VCaP (cell line): ENCODE measurements at regions not wholly inside any gene's neighbourhood (a gene's known extent, or its start where the extent isn't known, plus 50 kb on each side); places are given as distances from the start of the nearest gene placed in this dataset.
A peak's percentile ranks its signal among the peaks of the same experiment; 100 is the strongest.

ENCODE experiments used
- H3K27ac ChIP-seq: fragments of 450-650 bp; 2 replicates; pipeline ENCODE4 v1.5.1; 2017
- TF ChIP-seq, protein P1 (sequence below): fragments of 450-650 bp; conservative IDR thresholded peaks from 2 replicates; pipeline ENCODE4 v1.5.1; 2017; ENCODE audit warnings: mild to moderate bottlenecking, moderate library complexity

DNA sequence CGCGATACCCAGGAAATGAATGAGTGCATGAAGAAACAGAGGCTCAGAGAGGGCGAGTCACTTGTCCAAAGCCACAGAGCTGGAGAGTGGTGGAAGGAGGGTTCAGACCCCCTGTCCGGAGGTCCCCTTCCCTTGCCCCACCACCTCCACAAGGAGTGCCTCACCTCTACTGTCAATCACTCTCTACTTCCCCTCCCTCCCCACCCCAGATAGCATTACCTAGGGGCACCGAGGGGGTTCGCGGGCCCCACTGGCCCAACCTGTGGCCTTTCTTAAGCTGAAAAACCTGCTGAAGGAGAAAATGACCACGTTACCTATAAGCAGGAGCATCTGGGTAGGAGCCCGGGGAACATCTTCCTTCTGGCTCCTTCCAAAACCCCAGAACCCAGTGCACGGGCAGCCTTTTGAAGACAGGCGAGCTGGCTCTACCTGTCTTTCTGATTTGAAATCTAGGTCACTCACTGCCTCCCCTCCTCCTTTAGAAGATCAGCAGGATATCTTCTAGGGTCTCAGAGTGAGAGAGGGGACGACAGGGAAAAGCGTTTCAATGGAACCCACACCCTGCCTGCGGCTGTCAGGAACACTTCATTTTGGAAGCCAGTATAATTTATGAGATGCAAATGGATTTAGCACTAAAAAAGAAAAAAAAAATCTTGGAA is 89.9 kb upstream of the MEF2A start:
- TF ChIP-seq, protein P1, sequence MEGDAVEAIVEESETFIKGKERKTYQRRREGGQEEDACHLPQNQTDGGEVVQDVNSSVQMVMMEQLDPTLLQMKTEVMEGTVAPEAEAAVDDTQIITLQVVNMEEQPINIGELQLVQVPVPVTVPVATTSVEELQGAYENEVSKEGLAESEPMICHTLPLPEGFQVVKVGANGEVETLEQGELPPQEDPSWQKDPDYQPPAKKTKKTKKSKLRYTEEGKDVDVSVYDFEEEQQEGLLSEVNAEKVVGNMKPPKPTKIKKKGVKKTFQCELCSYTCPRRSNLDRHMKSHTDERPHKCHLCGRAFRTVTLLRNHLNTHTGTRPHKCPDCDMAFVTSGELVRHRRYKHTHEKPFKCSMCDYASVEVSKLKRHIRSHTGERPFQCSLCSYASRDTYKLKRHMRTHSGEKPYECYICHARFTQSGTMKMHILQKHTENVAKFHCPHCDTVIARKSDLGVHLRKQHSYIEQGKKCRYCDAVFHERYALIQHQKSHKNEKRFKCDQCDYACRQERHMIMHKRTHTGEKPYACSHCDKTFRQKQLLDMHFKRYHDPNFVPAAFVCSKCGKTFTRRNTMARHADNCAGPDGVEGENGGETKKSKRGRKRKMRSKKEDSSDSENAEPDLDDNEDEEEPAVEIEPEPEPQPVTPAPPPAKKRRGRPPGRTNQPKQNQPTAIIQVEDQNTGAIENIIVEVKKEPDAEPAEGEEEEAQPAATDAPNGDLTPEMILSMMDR: no peak
- peak overlapping the region; percentile 47 for H3K27ac ChIP-seq

DNA sequence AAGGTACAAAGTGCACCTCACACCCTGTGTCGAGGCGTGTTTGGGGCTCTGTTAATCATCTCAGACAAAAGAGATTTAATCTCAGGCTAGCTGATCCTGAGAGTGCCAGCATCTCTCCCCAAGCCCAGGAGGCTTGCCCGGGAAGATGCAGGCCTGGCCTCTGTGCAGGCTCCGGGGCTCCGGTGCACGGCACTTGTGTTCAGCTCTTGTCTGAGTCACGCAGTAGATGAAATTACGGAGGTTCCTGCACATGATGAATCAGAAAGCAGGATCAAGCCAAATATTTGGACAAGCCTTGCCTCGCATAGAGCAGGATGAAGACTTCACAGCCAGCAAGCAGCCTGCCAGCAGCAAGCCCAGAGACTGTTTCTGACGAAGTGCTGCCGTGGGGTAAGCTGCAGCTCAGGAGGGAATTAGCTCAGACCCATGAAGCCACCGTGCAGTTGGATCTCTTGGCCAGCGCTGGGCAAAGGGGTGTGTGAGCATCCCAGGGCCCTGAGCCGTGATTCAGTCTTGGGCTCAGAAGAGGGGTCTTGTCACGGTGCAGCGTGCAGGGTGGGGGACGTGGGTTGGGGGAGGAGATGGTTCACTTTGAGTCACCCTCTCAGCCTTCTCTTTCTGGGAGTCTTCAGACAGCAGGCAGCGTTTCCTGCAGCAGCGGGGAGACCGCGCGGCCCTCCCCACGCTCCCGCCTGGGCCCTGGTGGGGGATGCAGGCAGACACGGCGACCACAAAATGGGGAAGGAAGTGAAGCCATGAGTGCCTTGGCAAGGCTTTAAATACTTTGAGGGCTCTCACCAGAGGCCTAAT is 89.2 kb upstream of the MEF2A start:
- TF ChIP-seq, protein P1: no peak
- H3K27ac ChIP-seq: peak overlapping the region; percentile 47

DNA sequence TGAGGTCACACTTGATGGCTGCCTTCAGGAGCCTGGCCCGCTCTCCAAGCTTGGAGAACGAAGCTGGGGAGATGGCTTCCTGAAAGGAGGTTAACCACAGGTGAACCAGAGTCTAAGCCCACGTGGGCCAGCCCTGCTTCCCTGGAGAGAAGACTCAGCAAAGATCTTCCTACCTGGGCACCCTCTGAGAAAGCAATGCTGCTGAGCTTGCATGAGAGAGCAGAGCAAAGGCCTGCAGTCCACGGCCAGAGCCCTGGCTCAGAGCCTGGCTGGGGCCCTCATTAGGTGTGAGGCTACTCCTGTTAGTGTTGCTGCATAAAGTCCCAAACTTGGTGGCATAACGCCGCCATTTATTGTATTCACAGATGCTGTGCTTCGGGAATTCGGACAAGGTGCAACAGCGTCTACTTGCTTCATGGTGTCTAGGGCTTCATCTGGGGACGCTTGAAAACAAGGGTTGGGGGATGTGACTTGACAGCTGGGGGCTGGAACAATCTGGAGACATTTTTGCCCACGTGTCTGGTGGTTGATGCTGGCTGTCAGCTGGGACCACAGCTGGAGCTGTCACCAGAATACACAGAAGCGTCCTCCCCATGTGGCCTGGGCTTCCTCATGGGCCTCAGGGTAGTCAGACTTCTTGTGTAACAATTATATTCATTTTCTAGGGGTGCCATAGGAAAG is 87.9 kb upstream of the MEF2A start:
- no peak overlapping the region for H3K27ac ChIP-seq
- TF ChIP-seq, protein P1: no peak

DNA sequence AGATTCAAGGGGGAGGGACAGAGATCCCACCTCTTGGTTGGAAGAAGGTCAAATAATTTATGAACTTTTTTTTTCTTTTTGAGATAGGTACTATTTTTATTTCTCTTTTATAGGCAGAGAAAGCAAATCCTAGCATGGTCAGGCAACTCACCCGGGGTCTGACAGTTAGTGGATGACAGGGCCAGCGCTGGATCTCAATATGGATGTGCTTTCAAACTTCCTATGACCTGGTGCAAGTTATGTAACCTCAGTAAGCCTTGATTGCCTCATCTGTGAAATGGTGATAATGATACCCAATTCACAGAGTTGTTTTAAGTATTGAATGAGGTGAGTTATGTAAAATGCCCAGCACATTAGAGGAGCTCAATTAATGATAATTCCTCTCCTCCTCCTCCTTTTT is 86.8 kb upstream of the MEF2A start:
- no peak overlapping the region for H3K27ac ChIP-seq
- TF ChIP-seq, protein P1: no peak

DNA sequence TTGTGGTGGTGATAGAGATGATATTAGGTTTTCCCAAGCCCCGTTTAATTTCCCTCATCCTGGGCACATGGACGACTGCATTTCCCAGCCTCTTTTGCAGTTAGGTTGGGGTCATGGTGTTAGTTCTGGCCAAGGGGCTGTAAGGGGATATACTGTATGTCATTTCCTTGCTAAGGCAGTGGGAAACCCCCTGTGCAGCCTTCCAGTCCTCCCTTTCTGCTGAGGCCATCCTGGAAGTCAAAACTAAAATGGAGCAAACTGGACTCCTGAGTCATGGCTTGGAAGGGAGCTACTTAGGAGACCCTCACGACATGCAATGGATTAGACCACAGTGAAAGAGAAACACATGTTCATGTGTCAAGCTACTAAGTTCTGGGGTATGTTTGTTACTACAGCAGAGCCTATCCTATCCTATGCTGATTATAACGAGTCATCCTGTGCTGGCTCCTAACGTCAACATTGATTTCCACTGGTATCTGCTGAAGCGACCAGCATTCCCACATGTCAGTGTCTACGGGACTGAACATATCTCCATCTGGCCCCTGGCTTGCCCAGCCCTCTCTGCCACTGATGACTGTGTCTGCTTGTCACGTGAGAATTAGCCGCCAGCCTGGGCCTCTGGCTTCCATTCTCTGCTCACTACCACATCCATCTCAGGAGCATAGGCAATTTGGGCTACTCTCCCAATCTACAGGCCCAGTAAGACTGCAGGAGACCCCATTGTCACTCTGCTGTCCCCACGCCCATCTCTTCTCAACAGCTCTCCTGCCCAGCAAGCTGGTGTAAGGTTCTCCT is 85.6 kb upstream of the MEF2A start:
- TF ChIP-seq, protein P1: no peak
- H3K27ac ChIP-seq: no peak overlapping the region

DNA sequence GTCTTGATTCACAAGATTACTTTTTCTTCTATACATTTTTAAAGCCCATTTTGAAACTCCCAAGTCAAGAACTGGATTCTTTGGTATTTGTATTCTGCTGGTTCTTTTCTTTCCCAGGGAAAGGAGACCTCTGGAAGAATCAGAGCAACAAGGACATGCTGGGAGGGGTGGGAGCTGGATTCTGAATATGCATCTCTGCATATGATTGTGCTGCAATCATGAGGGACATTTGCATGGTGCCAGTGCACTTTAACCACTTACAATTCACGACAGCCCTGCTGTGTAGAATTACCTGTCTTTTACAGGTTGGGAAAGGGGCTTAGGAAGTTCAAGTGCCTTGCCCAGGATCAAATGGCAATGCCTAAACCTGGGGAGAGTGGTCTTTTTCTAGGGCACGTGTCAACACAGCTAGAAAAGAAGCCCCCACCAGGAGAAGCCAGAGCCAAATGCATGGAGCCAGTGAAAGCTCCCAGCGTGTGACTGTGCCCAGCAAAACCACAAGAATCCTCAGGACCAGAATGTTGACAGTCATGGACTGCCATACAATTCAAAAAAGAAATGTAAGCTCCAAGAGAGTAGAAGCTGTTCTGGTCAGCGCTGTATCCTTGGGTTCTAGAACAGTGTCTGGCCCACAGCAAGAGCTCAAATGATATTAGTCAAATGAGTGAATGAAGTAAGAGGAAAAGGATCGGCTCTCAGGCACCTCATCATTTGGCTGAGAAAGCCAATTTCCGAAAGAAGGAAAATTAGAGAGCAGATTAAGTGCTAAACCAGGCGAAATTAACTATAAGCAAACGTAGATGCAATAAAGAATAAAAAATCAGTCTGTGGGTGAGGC is 84.5 kb upstream of the MEF2A start:
- no peak overlapping the region for H3K27ac ChIP-seq

More for the DNA sequence above, 84.5 kb upstream of the MEF2A start:
- TF ChIP-seq, protein P1: no peak
